SK-N-SH (cell line): ENCODE measurements at regions not wholly inside any gene's neighbourhood (a gene's known extent, or its start where the extent isn't known, plus 50 kb on each side); places are given as distances from the start of the nearest gene placed in this dataset.
A peak's percentile ranks its signal among the peaks of the same experiment; 100 is the strongest.

Experiments
- CTCF ChIA-PET: fragments of 300-600, 350-600 bp; formaldehyde crosslinking; extraction: SDS; loops from one replicate; lab custom pipeline; 2021; lab: Yijun Ruan, JAX
- POLR2A ChIA-PET: fragments of 350-600 bp; sonication (Branson Sonifier 250); formaldehyde crosslinking; extraction: SDS; loops from one replicate; lab custom pipeline; 2020; ENCODE audit warnings: antibody characterized with exemption, inconsistent platforms; lab: Yijun Ruan, JAX
- DNase-seq: peaks from one replicate; pipeline ENCODE4 v3.0.0; 2012
- H2AFZ ChIP-seq: fragments of 200-600 bp; sonication (generic); 2 replicates; pipeline ENCODE4 v1.8.1; 2016; ENCODE audit warnings: antibody characterized with exemption, mild to moderate bottlenecking, low read depth
- H3F3A ChIP-seq: fragments of 200-600 bp; sonication (generic); replicated peaks from 2 replicates; pipeline ENCODE3; 2016; ENCODE audit warnings: antibody characterized with exemption, mild to moderate bottlenecking; ENCODE audit not compliant: insufficient read depth
- H3K27ac ChIP-seq, 2 experiments: fragments of 200-500 bp in 1 of 2; fragments of 200-600 bp in 1 of 2; sonication (Bioruptor generic) in 1 of 2; sonication (generic), shearing (Covaris generic) in 1 of 2; 2 replicates each; pipeline versions ENCODE4 v1.5.1 to v1.6.1; 2014 to 2016; ENCODE audit warnings: low read depth in 2 of 2, inconsistent platforms in 1 of 2, low read length in 1 of 2, mild to moderate bottlenecking in 1 of 2, mixed read lengths in 1 of 2
- H3K27me3 ChIP-seq: fragments of 200-600 bp; sonication (generic), shearing (Covaris generic); 2 replicates; pipeline ENCODE4 v1.6.1; 2016; ENCODE audit warnings: mixed run types; ENCODE audit not compliant: insufficient read depth
- H3K36me3 ChIP-seq, 2 experiments: fragments of 200-500 bp in 1 of 2; fragments of 200-600 bp in 1 of 2; sonication (Bioruptor generic) in 1 of 2; sonication (generic) in 1 of 2; replicated peaks in 1 of 2; 2 replicates each; pipeline versions ENCODE3 to v1.5.1; 2014 to 2016; ENCODE audit warnings: low read length in 1 of 2, mild to moderate bottlenecking in 1 of 2; ENCODE audit not compliant: insufficient read depth in 2 of 2, control insufficient read depth in 1 of 2
- H3K4me1 ChIP-seq, 2 experiments: fragments of 200-500 bp in 1 of 2; fragments of 200-600 bp in 1 of 2; sonication (Bioruptor generic) in 1 of 2; sonication (generic), shearing (Covaris generic) in 1 of 2; 2 replicates each; pipeline versions ENCODE4 v1.5.1 to v1.6.1; 2014 to 2016; ENCODE audit warnings: low read depth in 1 of 2, low read length in 1 of 2, mixed run types in 1 of 2; ENCODE audit not compliant: insufficient read depth in 2 of 2, control insufficient read depth in 1 of 2
- H3K4me2 ChIP-seq: fragments of 200-600 bp; sonication (generic), shearing (Covaris generic); 2 replicates; pipeline ENCODE4 v1.6.1; 2017; ENCODE audit warnings: mixed run types
- H3K4me3 ChIP-seq, 2 experiments: fragments of 200-500 bp in 1 of 2; fragments of 200-600 bp in 1 of 2; sonication (Bioruptor generic) in 1 of 2; sonication (generic), shearing (Covaris generic) in 1 of 2; 2 replicates each; pipeline versions ENCODE4 v1.5.1 to v1.8.1; 2014 to 2016; ENCODE audit warnings: low read depth in 2 of 2, inconsistent platforms in 1 of 2, low read length in 1 of 2, mild to moderate bottlenecking in 1 of 2, mixed read lengths in 1 of 2, moderate library complexity in 1 of 2
- H3K79me2 ChIP-seq: fragments of 200-600 bp; sonication (generic); 2 replicates; pipeline ENCODE4 v1.8.1; 2017; ENCODE audit warnings: mild to moderate bottlenecking; ENCODE audit not compliant: insufficient read depth
- H3K9ac ChIP-seq: fragments of 200-600 bp; sonication (generic); 2 replicates; pipeline ENCODE4 v1.6.1; 2017; ENCODE audit warnings: mixed run types
- H3K9me2 ChIP-seq: fragments of 200-600 bp; sonication (generic); 2 replicates; pipeline ENCODE4 v1.6.1; 2017; ENCODE audit warnings: mixed run types
- H3K9me3 ChIP-seq: fragments of 200-600 bp; sonication (generic); 2 replicates; pipeline ENCODE4 v1.6.1; 2017; ENCODE audit warnings: mixed run types, mild to moderate bottlenecking, moderate library complexity
- H4K20me1 ChIP-seq: fragments of 200-600 bp; sonication (generic); 2 replicates; pipeline ENCODE4 v1.6.1; 2017; ENCODE audit warnings: mild to moderate bottlenecking, mixed run types; ENCODE audit not compliant: insufficient read depth
- CHD2 ChIP-seq: fragments of 150-350 bp; IDR thresholded peaks from 2 replicates; pipeline ENCODE4 v1.6.1; 2018; ENCODE audit warnings: low read length; ENCODE audit not compliant: partially characterized antibody
- ELF1 ChIP-seq: IDR thresholded peaks from 2 replicates; pipeline ENCODE4 v1.4.0; 2012
- EP300 ChIP-seq, 2 experiments: IDR thresholded peaks; 2 replicates each; pipeline versions ENCODE4 v1.4.0 to v1.6.1; 2012; ENCODE audit warnings: borderline replicate concordance in 1 of 2, low read depth in 1 of 2, low read length in 1 of 2
- EZH2phosphoT487 ChIP-seq: fragments of 200-600 bp; sonication (generic); IDR thresholded peaks from 2 replicates; pipeline ENCODE4 v1.6.1; 2017; ENCODE audit warnings: low read depth, mixed run types, mild to moderate bottlenecking, antibody characterized with exemption, moderate library complexity, borderline replicate concordance
- FOSL2 ChIP-seq: IDR thresholded peaks from 2 replicates; pipeline ENCODE4 v1.4.0; 2012; ENCODE audit warnings: low read depth, mild to moderate bottlenecking, moderate library complexity, borderline replicate concordance
- FOXJ3 ChIP-seq: sonication (generic); formaldehyde crosslinking; IDR thresholded peaks from 2 replicates; pipeline ENCODE4 v1.5.1; 2020; ENCODE audit warnings: mild to moderate bottlenecking, missing genetic modification reagents
- IRF3 ChIP-seq: fragments of 150-350 bp; IDR thresholded peaks from 2 replicates; pipeline ENCODE4 v1.6.1; 2016; ENCODE audit warnings: mild to moderate bottlenecking, low read depth, low read length
- MAX ChIP-seq: IDR thresholded peaks from 2 replicates; pipeline ENCODE4 v1.4.0; 2012; ENCODE audit warnings: low read depth
- MXI1 ChIP-seq: IDR thresholded peaks from 2 replicates; pipeline ENCODE4 v1.6.1; 2012; ENCODE audit warnings: mild to moderate bottlenecking, low read depth, low read length, improper control_type of control experiment
- NRF1 ChIP-seq: IDR thresholded peaks from 2 replicates; pipeline ENCODE4 v1.6.1; 2012; ENCODE audit warnings: low read depth, mild to moderate bottlenecking, low read length
- RFX5 ChIP-seq: IDR thresholded peaks from 2 replicates; pipeline ENCODE4 v1.6.1; 2012; ENCODE audit warnings: mild to moderate bottlenecking, improper control_type of control experiment, low read length
- SIN3A ChIP-seq: IDR thresholded peaks from 2 replicates; pipeline ENCODE4 v1.6.1; 2012; ENCODE audit warnings: low read depth, mild to moderate bottlenecking, low read length, moderate library complexity, borderline replicate concordance
- SMC3 ChIP-seq: IDR thresholded peaks from 2 replicates; pipeline ENCODE4 v1.6.1; 2012; ENCODE audit warnings: low read depth, low read length, improper control_type of control experiment
- WGBS: methylation state at CpG from one replicate; pipeline ENCODE4 v1.1.6; 2017; ENCODE audit warnings: low lambda C conversion rate; 5-methylcytosine and 5-hydroxymethylcytosine counted together
- TF ChIP-seq, protein P1 (sequence below): fragments of 200-600 bp; sonication (generic); IDR thresholded peaks from 2 replicates; pipeline ENCODE4 v1.6.1; 2017; ENCODE audit warnings: antibody characterized with exemption, mild to moderate bottlenecking, moderate library complexity
- TF ChIP-seq, protein P2 (sequence below): IDR thresholded peaks from 2 replicates; pipeline ENCODE4 v1.4.0; 2012; ENCODE audit warnings: low read depth, borderline replicate concordance

- POLR2A ChIA-PET: no interaction called here
- no peaks in the 10 kb centered on the region for H3K36me3 ChIP-seq
- TF ChIP-seq MAX (no peak), ELF1 (no peak)
- TF ChIP-seq, protein P1, sequence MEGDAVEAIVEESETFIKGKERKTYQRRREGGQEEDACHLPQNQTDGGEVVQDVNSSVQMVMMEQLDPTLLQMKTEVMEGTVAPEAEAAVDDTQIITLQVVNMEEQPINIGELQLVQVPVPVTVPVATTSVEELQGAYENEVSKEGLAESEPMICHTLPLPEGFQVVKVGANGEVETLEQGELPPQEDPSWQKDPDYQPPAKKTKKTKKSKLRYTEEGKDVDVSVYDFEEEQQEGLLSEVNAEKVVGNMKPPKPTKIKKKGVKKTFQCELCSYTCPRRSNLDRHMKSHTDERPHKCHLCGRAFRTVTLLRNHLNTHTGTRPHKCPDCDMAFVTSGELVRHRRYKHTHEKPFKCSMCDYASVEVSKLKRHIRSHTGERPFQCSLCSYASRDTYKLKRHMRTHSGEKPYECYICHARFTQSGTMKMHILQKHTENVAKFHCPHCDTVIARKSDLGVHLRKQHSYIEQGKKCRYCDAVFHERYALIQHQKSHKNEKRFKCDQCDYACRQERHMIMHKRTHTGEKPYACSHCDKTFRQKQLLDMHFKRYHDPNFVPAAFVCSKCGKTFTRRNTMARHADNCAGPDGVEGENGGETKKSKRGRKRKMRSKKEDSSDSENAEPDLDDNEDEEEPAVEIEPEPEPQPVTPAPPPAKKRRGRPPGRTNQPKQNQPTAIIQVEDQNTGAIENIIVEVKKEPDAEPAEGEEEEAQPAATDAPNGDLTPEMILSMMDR: peak; percentile 7; the same call in 1 of the 2 replicates
Observed at GRCh38 chr10:30118590-30118989, 59.2 kb upstream of the JCAD start.

DNA sequence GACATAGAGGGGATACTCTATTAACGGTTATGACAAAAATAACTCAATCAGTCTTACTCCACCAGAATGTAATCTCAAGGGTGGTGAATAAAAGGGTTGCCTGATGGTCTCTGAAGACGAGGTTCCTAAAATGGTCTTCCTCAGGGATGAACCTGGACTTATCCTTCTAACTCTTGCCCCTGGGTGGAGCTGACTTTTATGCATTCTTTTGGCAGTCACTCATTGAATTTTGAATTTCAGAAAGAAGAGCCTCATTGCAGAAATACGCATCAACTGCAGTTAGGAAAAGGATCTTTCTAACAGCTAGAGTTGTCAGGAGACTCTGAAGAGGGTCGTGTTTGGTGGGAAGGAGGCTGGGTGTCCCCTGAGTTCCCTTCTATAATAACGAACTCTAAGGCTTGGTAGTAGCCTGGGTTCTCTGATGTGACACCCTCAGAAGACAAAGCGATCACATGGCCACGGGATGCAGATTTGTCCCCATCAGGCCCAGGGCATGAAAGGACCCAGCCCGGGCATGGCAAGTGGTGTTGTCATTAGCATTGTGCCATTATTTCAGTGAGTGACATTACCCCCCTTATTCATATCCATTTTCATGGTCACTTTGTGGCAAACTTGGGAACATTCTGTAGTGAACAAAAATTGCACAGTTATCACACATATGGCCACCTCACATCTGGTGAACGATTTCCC lies 58.6 kb upstream of the JCAD start:
- H4K20me1 ChIP-seq: no peaks in the 10 kb centered on the region
- POLR2A ChIA-PET: no interaction called here
- H3F3A ChIP-seq: no peaks in the 10 kb centered on the region
- H3K27me3 ChIP-seq: no peaks in the 10 kb centered on the region
- no peak for DNase-seq
- no peak overlapping the region for H3K4me3 ChIP-seq
- H3K27ac ChIP-seq: no peak overlapping the region
- no peak overlapping the region for H3K9ac ChIP-seq
- 84% methylated on average over 9 of the region's 9 CpGs for WGBS
- H3K4me1 ChIP-seq: peaks cover 0 to 10% of the 10 kb centered on the region in 2 experiments; a peak in 1 of 4 replicates
- TF ChIP-seq SIN3A: no peak
- no peak for TF ChIP-seq EZH2phosphoT487
- TF ChIP-seq, protein P2, sequence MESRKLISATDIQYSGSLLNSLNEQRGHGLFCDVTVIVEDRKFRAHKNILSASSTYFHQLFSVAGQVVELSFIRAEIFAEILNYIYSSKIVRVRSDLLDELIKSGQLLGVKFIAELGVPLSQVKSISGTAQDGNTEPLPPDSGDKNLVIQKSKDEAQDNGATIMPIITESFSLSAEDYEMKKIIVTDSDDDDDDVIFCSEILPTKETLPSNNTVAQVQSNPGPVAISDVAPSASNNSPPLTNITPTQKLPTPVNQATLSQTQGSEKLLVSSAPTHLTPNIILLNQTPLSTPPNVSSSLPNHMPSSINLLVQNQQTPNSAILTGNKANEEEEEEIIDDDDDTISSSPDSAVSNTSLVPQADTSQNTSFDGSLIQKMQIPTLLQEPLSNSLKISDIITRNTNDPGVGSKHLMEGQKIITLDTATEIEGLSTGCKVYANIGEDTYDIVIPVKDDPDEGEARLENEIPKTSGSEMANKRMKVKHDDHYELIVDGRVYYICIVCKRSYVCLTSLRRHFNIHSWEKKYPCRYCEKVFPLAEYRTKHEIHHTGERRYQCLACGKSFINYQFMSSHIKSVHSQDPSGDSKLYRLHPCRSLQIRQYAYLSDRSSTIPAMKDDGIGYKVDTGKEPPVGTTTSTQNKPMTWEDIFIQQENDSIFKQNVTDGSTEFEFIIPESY: no peak
- TF ChIP-seq ELF1: no peak
- no peak for TF ChIP-seq CHD2
- TF ChIP-seq NRF1: no peak
- no peak for TF ChIP-seq RFX5
- no peak for TF ChIP-seq EP300 (IDR thresholded peaks at IDR 0.05; ENCODE audit: borderline replicate concordance in 1 of 2, low read depth in 1 of 2, low read length in 1 of 2)
- TF ChIP-seq FOXJ3 (CRISPR knock-in tag): no peak
- no peak for TF ChIP-seq FOSL2
- no peak for TF ChIP-seq MXI1
- no peak for TF ChIP-seq SMC3
- no peak for TF ChIP-seq IRF3
- TF ChIP-seq, all 33 proteins: peak for 0
- Histone ChIP-seq H3K9me3 (no peaks in the 10 kb centered on the region), H3K79me2 (no peaks in the 10 kb centered on the region), H3K36me3 (no peaks in the 10 kb centered on the region), H2AFZ (no peak overlapping the region), H3K9me2 (no peaks in the 10 kb centered on the region), H3K4me2 (no peak overlapping the region)
- CTCF ChIA-PET: no interaction called here

More at GRCh38 chr10:30118590-30118989, 59.2 kb upstream of the JCAD start:
- Histone ChIP-seq H3K79me2 (no peaks in the 10 kb centered on the region), H3K4me2 (no peak overlapping the region), H3K9ac (no peak overlapping the region), H4K20me1 (no peaks in the 10 kb centered on the region), H3K4me1 (peaks cover 0 to 10% of the 10 kb centered on the region in 2 experiments; a peak in 1 of 4 replicates), H3K27ac (no peak overlapping the region), H3F3A (no peaks in the 10 kb centered on the region), H3K9me2 (no peaks in the 10 kb centered on the region), H3K9me3 (no peaks in the 10 kb centered on the region), H3K4me3 (no peak overlapping the region), H2AFZ (no peak overlapping the region), H3K27me3 (no peaks in the 10 kb centered on the region)
- no peak for DNase-seq
- CTCF ChIA-PET: no interaction called here
- WGBS: 59% methylated on average over 3 of the region's 3 CpGs
